ENCODE measurements at regions not wholly inside any gene's neighbourhood (a gene's known extent, or its start where the extent isn't known, plus 50 kb on each side); places are given as distances from the start of the nearest gene placed in this dataset.

GRCh38 chr13:37417060-37417441, 181.5 kb downstream of the POSTN start:
- no peak for TF ChIP-seq CTCF (IDR thresholded peaks at IDR 0.05)
- no peak for TF ChIP-seq ZFX (IDR thresholded peaks at IDR 0.05; ENCODE audit: borderline replicate concordance)
